ENCODE measurements at regions not wholly inside any gene's neighbourhood (a gene's known extent, or its start where the extent isn't known, plus 50 kb on each side); places are given as distances from the start of the nearest gene placed in this dataset.

DNA sequence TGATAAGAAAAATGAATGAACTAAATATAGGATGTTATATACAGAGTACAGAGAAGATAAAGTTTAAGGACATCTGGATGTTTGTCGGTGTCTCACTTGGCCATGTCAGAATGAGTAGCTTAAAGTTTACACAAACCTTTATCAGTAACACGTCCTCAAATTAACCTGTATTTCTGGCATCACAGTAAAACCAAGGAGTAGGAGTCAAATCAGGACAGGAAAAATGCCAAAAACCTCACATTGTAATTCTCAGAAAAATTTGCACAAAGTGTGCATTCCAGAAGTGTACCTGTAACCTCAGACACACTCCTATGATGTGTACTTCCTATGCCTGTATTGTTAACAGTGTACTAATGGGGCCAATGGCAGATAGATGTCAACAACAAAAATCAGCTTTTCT, 139.3 kb downstream of the SMC2 start:
- TF ChIP-seq, protein P1, sequence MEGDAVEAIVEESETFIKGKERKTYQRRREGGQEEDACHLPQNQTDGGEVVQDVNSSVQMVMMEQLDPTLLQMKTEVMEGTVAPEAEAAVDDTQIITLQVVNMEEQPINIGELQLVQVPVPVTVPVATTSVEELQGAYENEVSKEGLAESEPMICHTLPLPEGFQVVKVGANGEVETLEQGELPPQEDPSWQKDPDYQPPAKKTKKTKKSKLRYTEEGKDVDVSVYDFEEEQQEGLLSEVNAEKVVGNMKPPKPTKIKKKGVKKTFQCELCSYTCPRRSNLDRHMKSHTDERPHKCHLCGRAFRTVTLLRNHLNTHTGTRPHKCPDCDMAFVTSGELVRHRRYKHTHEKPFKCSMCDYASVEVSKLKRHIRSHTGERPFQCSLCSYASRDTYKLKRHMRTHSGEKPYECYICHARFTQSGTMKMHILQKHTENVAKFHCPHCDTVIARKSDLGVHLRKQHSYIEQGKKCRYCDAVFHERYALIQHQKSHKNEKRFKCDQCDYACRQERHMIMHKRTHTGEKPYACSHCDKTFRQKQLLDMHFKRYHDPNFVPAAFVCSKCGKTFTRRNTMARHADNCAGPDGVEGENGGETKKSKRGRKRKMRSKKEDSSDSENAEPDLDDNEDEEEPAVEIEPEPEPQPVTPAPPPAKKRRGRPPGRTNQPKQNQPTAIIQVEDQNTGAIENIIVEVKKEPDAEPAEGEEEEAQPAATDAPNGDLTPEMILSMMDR (IDR thresholded peaks at IDR 0.05), result no peak
- no peak for TF ChIP-seq EZH2 (IDR thresholded peaks at IDR 0.05; ENCODE audit: borderline replicate concordance, insufficient read depth, low read depth, low read length, poor library complexity, severe bottlenecking)
